Loucy (cell line): ENCODE measurements at regions not wholly inside any gene's neighbourhood (a gene's known extent, or its start where the extent isn't known, plus 50 kb on each side); places are given as distances from the start of the nearest gene placed in this dataset.

Experiments
- EZH2phosphoT487 ChIP-seq: fragments of 200-600 bp; IDR thresholded peaks from 2 replicates; pipeline ENCODE4 v1.6.1; 2018; ENCODE audit warnings: antibody characterized with exemption, mild to moderate bottlenecking, moderate library complexity, borderline replicate concordance
- TF ChIP-seq, protein P1 (sequence below): fragments of 200-600 bp; sonication (generic); conservative IDR thresholded peaks from 2 replicates; pipeline ENCODE4 v1.5.1; 2014; ENCODE audit warnings: mild to moderate bottlenecking, antibody characterized with exemption, low read length

GRCh38 chr4:126799416-126799815, 833.3 kb upstream of the INTU start:
- TF ChIP-seq, protein P1, sequence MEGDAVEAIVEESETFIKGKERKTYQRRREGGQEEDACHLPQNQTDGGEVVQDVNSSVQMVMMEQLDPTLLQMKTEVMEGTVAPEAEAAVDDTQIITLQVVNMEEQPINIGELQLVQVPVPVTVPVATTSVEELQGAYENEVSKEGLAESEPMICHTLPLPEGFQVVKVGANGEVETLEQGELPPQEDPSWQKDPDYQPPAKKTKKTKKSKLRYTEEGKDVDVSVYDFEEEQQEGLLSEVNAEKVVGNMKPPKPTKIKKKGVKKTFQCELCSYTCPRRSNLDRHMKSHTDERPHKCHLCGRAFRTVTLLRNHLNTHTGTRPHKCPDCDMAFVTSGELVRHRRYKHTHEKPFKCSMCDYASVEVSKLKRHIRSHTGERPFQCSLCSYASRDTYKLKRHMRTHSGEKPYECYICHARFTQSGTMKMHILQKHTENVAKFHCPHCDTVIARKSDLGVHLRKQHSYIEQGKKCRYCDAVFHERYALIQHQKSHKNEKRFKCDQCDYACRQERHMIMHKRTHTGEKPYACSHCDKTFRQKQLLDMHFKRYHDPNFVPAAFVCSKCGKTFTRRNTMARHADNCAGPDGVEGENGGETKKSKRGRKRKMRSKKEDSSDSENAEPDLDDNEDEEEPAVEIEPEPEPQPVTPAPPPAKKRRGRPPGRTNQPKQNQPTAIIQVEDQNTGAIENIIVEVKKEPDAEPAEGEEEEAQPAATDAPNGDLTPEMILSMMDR, result no peak
- TF ChIP-seq EZH2phosphoT487, result no peak
